IMR-90 (cell line): ENCODE measurements at regions not wholly inside any gene's neighbourhood (a gene's known extent, or its start where the extent isn't known, plus 50 kb on each side); places are given as distances from the start of the nearest gene placed in this dataset.

Experiments used
- ATAC-seq: fragments of 200-7000 bp; cut with Tn5 transposase; 2 replicates; pipeline ENCODE4 v1.9.1; 2020; ENCODE audit warnings: low read depth, mild to moderate bottlenecking, moderate library complexity
- BruUV-seq: library from RNA; stranded (reverse); fragments of 400-500 nt; replicated peaks from 2 replicates; lab custom pipeline; 2021; lab: Mats Ljungman, UMichigan
- CTCF ChIA-PET: fragments of 300-600 bp; formaldehyde crosslinking; extraction: SDS; loops from one replicate; lab custom pipeline; 2021; ENCODE audit warnings: antibody characterized with exemption; lab: Yijun Ruan, JAX
- POLR2A ChIA-PET: fragments of 300-600 bp; sonication (Branson Sonifier 250); formaldehyde crosslinking; loops from one replicate; lab custom pipeline; 2022; ENCODE audit warnings: antibody characterized with exemption; ENCODE audit not compliant: unreplicated experiment; lab: Charles Lee
- DNase-seq: peaks from one replicate; pipeline ENCODE4 v3.0.0; 2013
- H2AFZ ChIP-seq: replicated peaks from 2 replicates; pipeline ENCODE3; 2013; ENCODE audit warnings: low read length, mild to moderate bottlenecking; ENCODE audit not compliant: poor library complexity
- H2AK5ac ChIP-seq: 2 replicates; pipeline ENCODE4 v1.6.1; 2013; ENCODE audit warnings: low read depth, low read length, inconsistent platforms
- H2AK9ac ChIP-seq: replicated peaks from 2 replicates; pipeline ENCODE3; 2013; ENCODE audit warnings: mild to moderate bottlenecking, low read depth, low read length, moderate library complexity; ENCODE audit not compliant: poor library complexity
- H2BK120ac ChIP-seq: 2 replicates; pipeline ENCODE4 v1.6.1; 2013; ENCODE audit warnings: low read depth, low read length, inconsistent platforms
- H2BK15ac ChIP-seq: 3 replicates; pipeline ENCODE4 v1.6.1; 2013; ENCODE audit warnings: low read depth, low read length, inconsistent platforms
- H2BK20ac ChIP-seq: 2 replicates; pipeline ENCODE4 v1.6.1; 2013; ENCODE audit warnings: low read depth, mild to moderate bottlenecking, inconsistent platforms, low read length, moderate library complexity
- H2BK5ac ChIP-seq: 2 replicates; pipeline ENCODE4 v1.6.1; 2013; ENCODE audit warnings: mild to moderate bottlenecking, low read depth, low read length, inconsistent platforms; ENCODE audit not compliant: poor library complexity, severe bottlenecking
- H3K14ac ChIP-seq: replicated peaks from 2 replicates; pipeline ENCODE4 v1.6.1; 2013; ENCODE audit warnings: low read depth, low read length, inconsistent platforms
- H3K18ac ChIP-seq: 2 replicates; pipeline ENCODE4 v1.6.1; 2013; ENCODE audit warnings: low read depth, low read length, control low read depth
- H3K23ac ChIP-seq: 2 replicates; pipeline ENCODE4 v1.6.1; 2013; ENCODE audit warnings: low read depth, low read length, inconsistent platforms
- H3K27ac ChIP-seq: 2 replicates; pipeline ENCODE4 v1.5.1; 2013; ENCODE audit warnings: mild to moderate bottlenecking, control low read depth, low read length; ENCODE audit not compliant: insufficient read depth
- H3K27me3 ChIP-seq: 2 replicates; pipeline ENCODE4 v1.6.1; 2013; ENCODE audit warnings: low read length; ENCODE audit not compliant: control insufficient read depth, insufficient read depth
- H3K36me3 ChIP-seq: 2 replicates; pipeline ENCODE4 v1.6.1; 2013; ENCODE audit warnings: low read length, mixed read lengths; ENCODE audit not compliant: control insufficient read depth, insufficient read depth
- H3K4ac ChIP-seq: 2 replicates; pipeline ENCODE4 v1.6.1; 2013; ENCODE audit warnings: low read depth, low read length, inconsistent platforms
- H3K4me1 ChIP-seq: 2 replicates; pipeline ENCODE4 v1.6.1; 2013; ENCODE audit warnings: low read length, mixed read lengths; ENCODE audit not compliant: control insufficient read depth, insufficient read depth
- H3K4me2 ChIP-seq: 2 replicates; pipeline ENCODE4 v1.6.1; 2013; ENCODE audit warnings: low read depth, mild to moderate bottlenecking, control low read depth, low read length, moderate library complexity
- H3K4me3 ChIP-seq: 2 replicates; pipeline ENCODE4 v1.5.1; 2013; ENCODE audit warnings: low read depth, mild to moderate bottlenecking, control low read depth, low read length, moderate library complexity; ENCODE audit not compliant: insufficient read depth
- H3K56ac ChIP-seq: 2 replicates; pipeline ENCODE4 v1.6.1; 2013; ENCODE audit warnings: low read length, inconsistent platforms; ENCODE audit not compliant: insufficient read depth; ENCODE audit errors: extremely low read depth
- H3K79me1 ChIP-seq, 2 experiments: 2 replicates each; pipeline ENCODE4 v1.6.1; 2013; ENCODE audit warnings: low read length in 2 of 2, inconsistent platforms in 1 of 2, low read depth in 1 of 2
- H3K9ac ChIP-seq: 2 replicates; pipeline ENCODE4 v1.6.1; 2013; ENCODE audit warnings: low read depth, low read length, control low read depth
- H3K9me1 ChIP-seq: 2 replicates; pipeline ENCODE4 v1.6.1; 2013; ENCODE audit warnings: low read length, inconsistent platforms; ENCODE audit not compliant: insufficient read depth
- H3K9me3 ChIP-seq: 2 replicates; pipeline ENCODE4 v1.6.1; 2013; ENCODE audit warnings: low read length; ENCODE audit not compliant: control insufficient read depth, insufficient read depth
- H4K20me1 ChIP-seq: 2 replicates; pipeline ENCODE4 v1.6.1; 2013; ENCODE audit warnings: low read length, inconsistent platforms; ENCODE audit not compliant: insufficient read depth
- H4K5ac ChIP-seq: 2 replicates; pipeline ENCODE4 v1.6.1; 2013; ENCODE audit warnings: mild to moderate bottlenecking, low read depth, low read length, control low read depth
- H4K8ac ChIP-seq, 2 experiments: 2 replicates each; pipeline ENCODE4 v1.6.1; 2013; ENCODE audit warnings: low read depth in 2 of 2, low read length in 2 of 2, control low read depth in 1 of 2, inconsistent platforms in 1 of 2
- H4K91ac ChIP-seq: 2 replicates; pipeline ENCODE4 v1.6.1; 2013; ENCODE audit warnings: low read depth, low read length, inconsistent platforms; ENCODE audit not compliant: insufficient read depth
- CEBPB ChIP-seq: IDR thresholded peaks from 2 replicates; pipeline ENCODE4 v1.6.1; 2012; ENCODE audit warnings: low read depth, low read length, improper control_type of control experiment
- CHD1 ChIP-seq: IDR thresholded peaks from 2 replicates; pipeline ENCODE4 v1.6.1; 2012; ENCODE audit warnings: low read depth, low read length, improper control_type of control experiment
- CTCF ChIP-seq: conservative IDR thresholded peaks from 2 replicates; pipeline ENCODE4 v1.5.1; 2012; ENCODE audit warnings: mild to moderate bottlenecking, low read depth, low read length, improper control_type of control experiment
- MAFK ChIP-seq: IDR thresholded peaks from 2 replicates; pipeline ENCODE4 v1.6.1; 2012; ENCODE audit warnings: low read depth, low read length, improper control_type of control experiment
- MAZ ChIP-seq: IDR thresholded peaks from 2 replicates; pipeline ENCODE4 v1.6.1; 2012; ENCODE audit warnings: low read depth, mild to moderate bottlenecking, low read length, improper control_type of control experiment, moderate library complexity, borderline replicate concordance
- MXI1 ChIP-seq: IDR thresholded peaks from 2 replicates; pipeline ENCODE4 v1.6.1; 2012; ENCODE audit warnings: low read depth, mild to moderate bottlenecking, low read length, moderate library complexity, borderline replicate concordance
- NFE2L2 ChIP-seq: fragments of 150-350 bp; IDR thresholded peaks from 2 replicates; pipeline ENCODE4 v1.6.1; 2016; ENCODE audit warnings: low read depth, mild to moderate bottlenecking, low read length
- POLR2A ChIP-seq: IDR thresholded peaks from 2 replicates; pipeline ENCODE4 v1.6.1; 2012; ENCODE audit warnings: mild to moderate bottlenecking, low read depth, low read length
- RCOR1 ChIP-seq: IDR thresholded peaks from 2 replicates; pipeline ENCODE4 v1.6.1; 2012; ENCODE audit warnings: mild to moderate bottlenecking, low read length, improper control_type of control experiment; ENCODE audit not compliant: insufficient replicate concordance
- SMC3 ChIP-seq: fragments of 150-350 bp; IDR thresholded peaks from 2 replicates; pipeline ENCODE4 v1.6.1; 2016; ENCODE audit warnings: low read depth, mild to moderate bottlenecking, antibody characterized with exemption, low read length, moderate library complexity
- dilution Hi-C: fragments of 300-500 bp; cut with HindIII; formaldehyde crosslinking; loops from one replicate; pipeline ENCODE4 v1.14.3; 2018; ENCODE audit warnings: low sequenced_read_pairs; ENCODE audit not compliant: unreplicated experiment
- in situ Hi-C: fragments of 300-500 bp; cut with MboI; formaldehyde crosslinking; loops from 3 replicates; pipeline ENCODE4 v1.14.3; 2019; ENCODE audit warnings: low sequenced_read_pairs, inconsistent platforms, mixed read lengths
- intact Hi-C: fragments of 100-400 bp; cut with micrococcal nuclease; formaldehyde crosslinking; loops from 2 replicates; pipeline ENCODE4 v1.10.0; 2022

- Histone ChIP-seq H3K36me3 (no peaks in the 10 kb centered on the region), H3K79me1 (no peaks in the 10 kb centered on the region), H2AFZ (no peak overlapping the region), H3K4me2 (no peak overlapping the region), H3K27ac (no peak overlapping the region), H3K4me3 (no peak overlapping the region), H3K18ac (no peak overlapping the region), H3K9ac (no peak overlapping the region), H3K4me1 (peaks cover 5% of the 10 kb centered on the region), H2AK5ac (no peak overlapping the region), H3K9me1 (0 out of 2 replicates have a peak, but pooled peaks cover 3% of the 10 kb centered on the region), H4K5ac (no peak overlapping the region), H3K56ac (no peak overlapping the region), H2BK20ac (no peak overlapping the region), H3K23ac (no peak overlapping the region), H3K27me3 (no peaks in the 10 kb centered on the region), H3K14ac (no peak overlapping the region), H2AK9ac (no peak overlapping the region), H3K4ac (no peak overlapping the region), H4K20me1 (no peaks in the 10 kb centered on the region), H3K9me3 (no peaks in the 10 kb centered on the region), H2BK120ac (no peak overlapping the region), H2BK5ac (peak overlapping the region; percentile 1), H4K91ac (no peak overlapping the region), H4K8ac (no peak overlapping the region), H2BK15ac (no peak overlapping the region)
- POLR2A ChIA-PET: no interaction called here
- no TSS peak for BruUV-seq
- DNase-seq: no peak
- dilution Hi-C loops: no loop called here
- intact Hi-C loops: no loop called here
- in situ Hi-C loops: no loop called here
- CTCF ChIA-PET: no interaction called here
- ATAC-seq: no peak; the same call in 1 of the 2 replicates
- TF ChIP-seq MAZ (no peak), RCOR1 (no peak), SMC3 (no peak), CEBPB (no peak), CHD1 (no peak), MXI1 (no peak), CTCF (no peak), NFE2L2 (no peak), POLR2A (no peak), MAFK (no peak)
Measured at GRCh38 chr6:84625506-84625905, 138.9 kb downstream of the TBX18 start.
